GM23338 (cell line): ENCODE measurements at regions not wholly inside any gene's neighbourhood (a gene's known extent, or its start where the extent isn't known, plus 50 kb on each side); places are given as distances from the start of the nearest gene placed in this dataset.

Experiments
- ATAC-seq: fragments of 200-7000 bp; cut with Tn5 transposase; 3 replicates; pipeline ENCODE4 v1.9.1; 2020
- DNase-seq: peaks from one replicate; pipeline ENCODE4 v3.0.0-alpha.2; 2015; ENCODE audit warnings: low spot score
- H2AFZ ChIP-seq: fragments of 200-600 bp; sonication (generic); 2 replicates; pipeline ENCODE4 v1.8.0; 2016; ENCODE audit warnings: antibody characterized with exemption, mild to moderate bottlenecking, moderate library complexity
- H3F3A ChIP-seq: fragments of 200-600 bp; sonication (generic); replicated peaks from 2 replicates; pipeline ENCODE4 v1.8.0; 2017; ENCODE audit warnings: antibody characterized with exemption, mixed run types, low read depth
- H3K27ac ChIP-seq: fragments of 200-600 bp; sonication (generic); 2 replicates; pipeline ENCODE4 v1.6.1; 2016; ENCODE audit warnings: low read depth
- H3K27me3 ChIP-seq: fragments of 200-600 bp; sonication (generic); 2 replicates; pipeline ENCODE4 v1.8.0; 2016; ENCODE audit warnings: mild to moderate bottlenecking, mixed run types, moderate library complexity; ENCODE audit not compliant: insufficient read depth
- H3K36me3 ChIP-seq: fragments of 200-600 bp; sonication (generic); 2 replicates; pipeline ENCODE4 v1.8.0; 2016; ENCODE audit warnings: mild to moderate bottlenecking; ENCODE audit not compliant: insufficient read depth
- H3K4me1 ChIP-seq: fragments of 200-600 bp; sonication (generic); 2 replicates; pipeline ENCODE4 v1.8.0; 2016; ENCODE audit warnings: mild to moderate bottlenecking, moderate library complexity; ENCODE audit not compliant: insufficient read depth
- H3K4me2 ChIP-seq: fragments of 200-600 bp; sonication (generic); 2 replicates; pipeline ENCODE4 v1.7.1; 2017; ENCODE audit warnings: mixed run types
- H3K4me3 ChIP-seq: fragments of 200-600 bp; sonication (generic); 2 replicates; pipeline ENCODE4 v1.6.1; 2016; ENCODE audit warnings: mixed run types
- H3K79me2 ChIP-seq: fragments of 200-600 bp; sonication (generic); replicated peaks from 2 replicates; pipeline ENCODE4 v1.8.0; 2017; ENCODE audit warnings: mild to moderate bottlenecking; ENCODE audit not compliant: insufficient read depth
- H3K9me2 ChIP-seq: fragments of 200-600 bp; sonication (generic); 2 replicates; pipeline ENCODE4 v1.8.0; 2017; ENCODE audit not compliant: insufficient read depth
- H4K20me1 ChIP-seq: fragments of 200-600 bp; sonication (generic); replicated peaks from 2 replicates; pipeline ENCODE4 v1.8.0; 2017; ENCODE audit warnings: mild to moderate bottlenecking; ENCODE audit not compliant: insufficient read depth
- H3K27ac Mint-ChIP-seq: 2 replicates; pipeline ENCODE4 v1.8.0; 2020; ENCODE audit warnings: inconsistent platforms, mild to moderate bottlenecking, moderate library complexity, mixed read lengths
- H3K27me3 Mint-ChIP-seq: 3 replicates; pipeline ENCODE4 v1.8.0; 2022; ENCODE audit warnings: low read depth, mild to moderate bottlenecking, moderate library complexity, mixed read lengths, inconsistent platforms; ENCODE audit not compliant: insufficient read depth, poor library complexity
- H3K36me3 Mint-ChIP-seq: 3 replicates; pipeline ENCODE4 v1.8.0; 2021; ENCODE audit warnings: low read depth, mild to moderate bottlenecking, inconsistent platforms, moderate library complexity, mixed read lengths
- H3K4me1 Mint-ChIP-seq: 3 replicates; pipeline ENCODE4 v1.8.0; 2020; ENCODE audit warnings: mild to moderate bottlenecking, inconsistent platforms, mixed read lengths
- H3K4me3 Mint-ChIP-seq: 3 replicates; pipeline ENCODE4 v1.8.0; 2021; ENCODE audit warnings: moderate library complexity, mild to moderate bottlenecking, inconsistent platforms, mixed read lengths
- H3K9me3 Mint-ChIP-seq: 3 replicates; pipeline ENCODE4 v1.8.0; 2020; ENCODE audit warnings: moderate library complexity, mild to moderate bottlenecking, inconsistent platforms, mixed read lengths
- CREB1 ChIP-seq: fragments of 250-450 bp; sonication (Bioruptor Pico); IDR thresholded peaks from 2 replicates; pipeline ENCODE4 v1.5.0; 2020; ENCODE audit warnings: low read depth, mild to moderate bottlenecking, moderate library complexity
- EZH2 ChIP-seq: fragments of 200-600 bp; sonication (generic); IDR thresholded peaks from one replicate; pipeline ENCODE4 v1.8.0; 2017; ENCODE audit warnings: antibody characterized with exemption, mild to moderate bottlenecking, low read depth; ENCODE audit not compliant: unreplicated experiment
- EZH2phosphoT487 ChIP-seq: fragments of 200-600 bp; sonication (generic); IDR thresholded peaks from one replicate; pipeline ENCODE4 v1.8.1; 2018; ENCODE audit warnings: antibody characterized with exemption; ENCODE audit not compliant: unreplicated experiment
- JUNB ChIP-seq: IDR thresholded peaks from one replicate; pipeline ENCODE4 v1.6.1; 2016; ENCODE audit warnings: antibody characterized with exemption; ENCODE audit not compliant: unreplicated experiment
- NANOG ChIP-seq: IDR thresholded peaks from 2 replicates; pipeline ENCODE4 v1.6.1; 2016; ENCODE audit warnings: antibody characterized with exemption, borderline replicate concordance
- POLR2AphosphoS5 ChIP-seq: IDR thresholded peaks from 2 replicates; pipeline ENCODE4 v1.6.1; 2016; ENCODE audit warnings: antibody characterized with exemption, low read depth
- STAT1 ChIP-seq: IDR thresholded peaks from one replicate; pipeline ENCODE4 v1.6.1; 2016; ENCODE audit warnings: antibody characterized with exemption; ENCODE audit not compliant: unreplicated experiment
- ZNF114 ChIP-seq: fragments of 250-450 bp; sonication (Bioruptor Pico); IDR thresholded peaks from 2 replicates; pipeline ENCODE4 v1.5.0; 2020; ENCODE audit warnings: mild to moderate bottlenecking, moderate library complexity
- ZNF331 ChIP-seq: fragments of 250-450 bp; sonication (Bioruptor Pico); IDR thresholded peaks from 2 replicates; pipeline ENCODE4 v1.5.0; 2020; ENCODE audit warnings: low read depth, mild to moderate bottlenecking, moderate library complexity
- TF ChIP-seq, protein P1 (sequence below): fragments of 250-450 bp; sonication (Bioruptor Pico); IDR thresholded peaks from 2 replicates; pipeline ENCODE4 v1.5.0; 2020; ENCODE audit warnings: mild to moderate bottlenecking, moderate library complexity
- TF ChIP-seq, protein P2 (sequence below), 2 experiments: fragments of 200-600 bp in 1 of 2; sonication (generic) in 1 of 2; conservative IDR thresholded peaks; 2 replicates each; pipeline versions ENCODE4 v1.5.1 to v1.6.1; 2016 to 2017; ENCODE audit warnings: antibody characterized with exemption in 2 of 2, low read depth in 2 of 2, mild to moderate bottlenecking in 2 of 2, moderate library complexity in 1 of 2
- TF ChIP-seq, protein P3 (sequence below): IDR thresholded peaks from 2 replicates; pipeline ENCODE4 v1.6.1; 2016; ENCODE audit warnings: antibody characterized with exemption
- TF ChIP-seq, protein P4 (sequence below): IDR thresholded peaks from one replicate; pipeline ENCODE4 v1.6.1; 2018; ENCODE audit warnings: antibody characterized with exemption; ENCODE audit not compliant: unreplicated experiment

DNA sequence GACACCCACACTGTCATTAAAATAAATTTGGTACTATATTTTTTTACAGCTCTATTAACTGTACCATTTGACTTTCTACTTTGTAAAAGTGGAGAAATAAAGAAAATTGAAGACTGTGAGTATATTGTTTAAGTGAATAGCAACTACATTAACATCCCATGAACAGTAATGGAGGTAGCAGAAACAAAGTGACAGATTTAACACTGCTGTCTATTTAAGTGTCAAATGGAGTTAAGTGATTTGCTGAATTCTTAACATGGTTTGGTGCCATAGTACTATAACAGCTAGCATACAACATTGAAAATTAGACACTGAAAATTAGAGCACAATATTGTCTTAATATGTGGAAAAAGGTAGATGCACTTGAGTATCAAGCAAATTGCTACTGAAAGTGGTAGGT, 76.2 kb downstream of the C4orf33 start:
- H3K27ac ChIP-seq = no peak overlapping the region
- Mint-ChIP-seq H3K4me1 (no peaks in the 10 kb centered on the region; the same call in 2 of the 3 replicates), H3K36me3 (no peaks in the 10 kb centered on the region), H3K4me3 (no peak overlapping the region), H3K9me3 (no peaks in the 10 kb centered on the region), H3K27ac (no peak overlapping the region), H3K27me3 (peaks cover 2% of the 10 kb centered on the region)
- H3K4me3 ChIP-seq = no peak overlapping the region
- no peak overlapping the region for H3K4me2 ChIP-seq
- DNase-seq (no peak), ATAC-seq (no peak)
- H4K20me1 ChIP-seq = no peaks in the 10 kb centered on the region
- no peaks in the 10 kb centered on the region; the same call in 1 of the 2 replicates for H3K4me1 ChIP-seq
- TF ChIP-seq ZNF331 (CRISPR knock-in tag) (no peak), JUNB (no peak), NANOG (no peak), EZH2 (no peak), ZNF114 (CRISPR knock-in tag) (no peak), STAT1 (no peak), EZH2phosphoT487 (no peak), POLR2AphosphoS5 (no peak), CREB1 (no peak)
- TF ChIP-seq, protein P1, sequence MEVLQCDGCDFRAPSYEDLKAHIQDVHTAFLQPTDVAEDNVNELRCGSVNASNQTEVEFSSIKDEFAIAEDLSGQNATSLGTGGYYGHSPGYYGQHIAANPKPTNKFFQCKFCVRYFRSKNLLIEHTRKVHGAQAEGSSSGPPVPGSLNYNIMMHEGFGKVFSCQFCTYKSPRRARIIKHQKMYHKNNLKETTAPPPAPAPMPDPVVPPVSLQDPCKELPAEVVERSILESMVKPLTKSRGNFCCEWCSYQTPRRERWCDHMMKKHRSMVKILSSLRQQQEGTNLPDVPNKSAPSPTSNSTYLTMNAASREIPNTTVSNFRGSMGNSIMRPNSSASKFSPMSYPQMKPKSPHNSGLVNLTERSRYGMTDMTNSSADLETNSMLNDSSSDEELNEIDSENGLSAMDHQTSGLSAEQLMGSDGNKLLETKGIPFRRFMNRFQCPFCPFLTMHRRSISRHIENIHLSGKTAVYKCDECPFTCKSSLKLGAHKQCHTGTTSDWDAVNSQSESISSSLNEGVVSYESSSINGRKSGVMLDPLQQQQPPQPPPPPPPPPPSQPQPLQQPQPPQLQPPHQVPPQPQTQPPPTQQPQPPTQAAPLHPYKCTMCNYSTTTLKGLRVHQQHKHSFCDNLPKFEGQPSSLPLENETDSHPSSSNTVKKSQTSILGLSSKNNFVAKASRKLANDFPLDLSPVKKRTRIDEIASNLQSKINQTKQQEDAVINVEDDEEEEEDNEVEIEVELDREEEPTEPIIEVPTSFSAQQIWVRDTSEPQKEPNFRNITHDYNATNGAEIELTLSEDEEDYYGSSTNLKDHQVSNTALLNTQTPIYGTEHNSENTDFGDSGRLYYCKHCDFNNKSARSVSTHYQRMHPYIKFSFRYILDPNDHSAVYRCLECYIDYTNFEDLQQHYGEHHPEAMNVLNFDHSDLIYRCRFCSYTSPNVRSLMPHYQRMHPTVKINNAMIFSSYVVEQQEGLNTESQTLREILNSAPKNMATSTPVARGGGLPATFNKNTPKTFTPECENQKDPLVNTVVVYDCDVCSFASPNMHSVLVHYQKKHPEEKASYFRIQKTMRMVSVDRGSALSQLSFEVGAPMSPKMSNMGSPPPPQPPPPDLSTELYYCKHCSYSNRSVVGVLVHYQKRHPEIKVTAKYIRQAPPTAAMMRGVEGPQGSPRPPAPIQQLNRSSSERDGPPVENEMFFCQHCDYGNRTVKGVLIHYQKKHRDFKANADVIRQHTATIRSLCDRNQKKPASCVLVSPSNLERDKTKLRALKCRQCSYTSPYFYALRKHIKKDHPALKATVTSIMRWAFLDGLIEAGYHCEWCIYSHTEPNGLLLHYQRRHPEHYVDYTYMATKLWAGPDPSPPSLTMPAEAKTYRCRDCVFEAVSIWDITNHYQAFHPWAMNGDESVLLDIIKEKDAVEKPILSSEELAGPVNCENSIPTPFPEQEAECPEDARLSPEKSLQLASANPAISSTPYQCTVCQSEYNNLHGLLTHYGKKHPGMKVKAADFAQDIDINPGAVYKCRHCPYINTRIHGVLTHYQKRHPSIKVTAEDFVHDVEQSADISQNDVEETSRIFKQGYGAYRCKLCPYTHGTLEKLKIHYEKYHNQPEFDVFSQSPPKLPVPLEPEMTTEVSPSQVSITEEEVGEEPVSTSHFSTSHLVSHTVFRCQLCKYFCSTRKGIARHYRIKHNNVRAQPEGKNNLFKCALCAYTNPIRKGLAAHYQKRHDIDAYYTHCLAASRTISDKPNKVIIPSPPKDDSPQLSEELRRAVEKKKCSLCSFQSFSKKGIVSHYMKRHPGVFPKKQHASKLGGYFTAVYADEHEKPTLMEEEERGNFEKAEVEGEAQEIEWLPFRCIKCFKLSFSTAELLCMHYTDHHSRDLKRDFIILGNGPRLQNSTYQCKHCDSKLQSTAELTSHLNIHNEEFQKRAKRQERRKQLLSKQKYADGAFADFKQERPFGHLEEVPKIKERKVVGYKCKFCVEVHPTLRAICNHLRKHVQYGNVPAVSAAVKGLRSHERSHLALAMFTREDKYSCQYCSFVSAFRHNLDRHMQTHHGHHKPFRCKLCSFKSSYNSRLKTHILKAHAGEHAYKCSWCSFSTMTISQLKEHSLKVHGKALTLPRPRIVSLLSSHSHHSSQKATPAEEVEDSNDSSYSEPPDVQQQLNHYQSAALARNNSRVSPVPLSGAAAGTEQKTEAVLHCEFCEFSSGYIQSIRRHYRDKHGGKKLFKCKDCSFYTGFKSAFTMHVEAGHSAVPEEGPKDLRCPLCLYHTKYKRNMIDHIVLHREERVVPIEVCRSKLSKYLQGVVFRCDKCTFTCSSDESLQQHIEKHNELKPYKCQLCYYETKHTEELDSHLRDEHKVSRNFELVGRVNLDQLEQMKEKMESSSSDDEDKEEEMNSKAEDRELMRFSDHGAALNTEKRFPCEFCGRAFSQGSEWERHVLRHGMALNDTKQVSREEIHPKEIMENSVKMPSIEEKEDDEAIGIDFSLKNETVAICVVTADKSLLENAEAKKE (CRISPR knock-in tag) = no peak
- TF ChIP-seq, protein P2, sequence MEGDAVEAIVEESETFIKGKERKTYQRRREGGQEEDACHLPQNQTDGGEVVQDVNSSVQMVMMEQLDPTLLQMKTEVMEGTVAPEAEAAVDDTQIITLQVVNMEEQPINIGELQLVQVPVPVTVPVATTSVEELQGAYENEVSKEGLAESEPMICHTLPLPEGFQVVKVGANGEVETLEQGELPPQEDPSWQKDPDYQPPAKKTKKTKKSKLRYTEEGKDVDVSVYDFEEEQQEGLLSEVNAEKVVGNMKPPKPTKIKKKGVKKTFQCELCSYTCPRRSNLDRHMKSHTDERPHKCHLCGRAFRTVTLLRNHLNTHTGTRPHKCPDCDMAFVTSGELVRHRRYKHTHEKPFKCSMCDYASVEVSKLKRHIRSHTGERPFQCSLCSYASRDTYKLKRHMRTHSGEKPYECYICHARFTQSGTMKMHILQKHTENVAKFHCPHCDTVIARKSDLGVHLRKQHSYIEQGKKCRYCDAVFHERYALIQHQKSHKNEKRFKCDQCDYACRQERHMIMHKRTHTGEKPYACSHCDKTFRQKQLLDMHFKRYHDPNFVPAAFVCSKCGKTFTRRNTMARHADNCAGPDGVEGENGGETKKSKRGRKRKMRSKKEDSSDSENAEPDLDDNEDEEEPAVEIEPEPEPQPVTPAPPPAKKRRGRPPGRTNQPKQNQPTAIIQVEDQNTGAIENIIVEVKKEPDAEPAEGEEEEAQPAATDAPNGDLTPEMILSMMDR (conservative IDR thresholded peaks at IDR 0.05; ENCODE audit: low read depth in 2 of 2) = no peak
- TF ChIP-seq, protein P3, sequence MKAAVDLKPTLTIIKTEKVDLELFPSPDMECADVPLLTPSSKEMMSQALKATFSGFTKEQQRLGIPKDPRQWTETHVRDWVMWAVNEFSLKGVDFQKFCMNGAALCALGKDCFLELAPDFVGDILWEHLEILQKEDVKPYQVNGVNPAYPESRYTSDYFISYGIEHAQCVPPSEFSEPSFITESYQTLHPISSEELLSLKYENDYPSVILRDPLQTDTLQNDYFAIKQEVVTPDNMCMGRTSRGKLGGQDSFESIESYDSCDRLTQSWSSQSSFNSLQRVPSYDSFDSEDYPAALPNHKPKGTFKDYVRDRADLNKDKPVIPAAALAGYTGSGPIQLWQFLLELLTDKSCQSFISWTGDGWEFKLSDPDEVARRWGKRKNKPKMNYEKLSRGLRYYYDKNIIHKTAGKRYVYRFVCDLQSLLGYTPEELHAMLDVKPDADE = no peak
- TF ChIP-seq, protein P4, sequence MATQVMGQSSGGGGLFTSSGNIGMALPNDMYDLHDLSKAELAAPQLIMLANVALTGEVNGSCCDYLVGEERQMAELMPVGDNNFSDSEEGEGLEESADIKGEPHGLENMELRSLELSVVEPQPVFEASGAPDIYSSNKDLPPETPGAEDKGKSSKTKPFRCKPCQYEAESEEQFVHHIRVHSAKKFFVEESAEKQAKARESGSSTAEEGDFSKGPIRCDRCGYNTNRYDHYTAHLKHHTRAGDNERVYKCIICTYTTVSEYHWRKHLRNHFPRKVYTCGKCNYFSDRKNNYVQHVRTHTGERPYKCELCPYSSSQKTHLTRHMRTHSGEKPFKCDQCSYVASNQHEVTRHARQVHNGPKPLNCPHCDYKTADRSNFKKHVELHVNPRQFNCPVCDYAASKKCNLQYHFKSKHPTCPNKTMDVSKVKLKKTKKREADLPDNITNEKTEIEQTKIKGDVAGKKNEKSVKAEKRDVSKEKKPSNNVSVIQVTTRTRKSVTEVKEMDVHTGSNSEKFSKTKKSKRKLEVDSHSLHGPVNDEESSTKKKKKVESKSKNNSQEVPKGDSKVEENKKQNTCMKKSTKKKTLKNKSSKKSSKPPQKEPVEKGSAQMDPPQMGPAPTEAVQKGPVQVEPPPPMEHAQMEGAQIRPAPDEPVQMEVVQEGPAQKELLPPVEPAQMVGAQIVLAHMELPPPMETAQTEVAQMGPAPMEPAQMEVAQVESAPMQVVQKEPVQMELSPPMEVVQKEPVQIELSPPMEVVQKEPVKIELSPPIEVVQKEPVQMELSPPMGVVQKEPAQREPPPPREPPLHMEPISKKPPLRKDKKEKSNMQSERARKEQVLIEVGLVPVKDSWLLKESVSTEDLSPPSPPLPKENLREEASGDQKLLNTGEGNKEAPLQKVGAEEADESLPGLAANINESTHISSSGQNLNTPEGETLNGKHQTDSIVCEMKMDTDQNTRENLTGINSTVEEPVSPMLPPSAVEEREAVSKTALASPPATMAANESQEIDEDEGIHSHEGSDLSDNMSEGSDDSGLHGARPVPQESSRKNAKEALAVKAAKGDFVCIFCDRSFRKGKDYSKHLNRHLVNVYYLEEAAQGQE = no peak
- no peak overlapping the region for H2AFZ ChIP-seq
- no peaks in the 10 kb centered on the region for H3K27me3 ChIP-seq
- no peaks in the 10 kb centered on the region for H3F3A ChIP-seq
- no peaks in the 10 kb centered on the region for H3K36me3 ChIP-seq
- no peaks in the 10 kb centered on the region for H3K79me2 ChIP-seq
- H3K9me2 ChIP-seq = no peaks in the 10 kb centered on the region
